ENCODE measurements at regions not wholly inside any gene's neighbourhood (a gene's known extent, or its start where the extent isn't known, plus 50 kb on each side); places are given as distances from the start of the nearest gene placed in this dataset.

GRCh38 chr11:45517171-45517770, 148.2 kb downstream of the CHST1 start:
- Histone ChIP-seq H3K9me3 (peaks cover 0 to under 1% (median 0%) of the 10 kb centered on the region in 12 donors), H3K4me1 (no peaks in the 10 kb centered on the region), H3K36me3 (no peaks in the 10 kb centered on the region), H3K27me3 (no peaks in the 10 kb centered on the region), H3K4me3 (no peak overlapping the region), H3K27ac (no peak overlapping the region)
- DNase-seq (no peak), ATAC-seq (no peak)
- TF ChIP-seq POLR2A (IDR thresholded peaks at IDR 0.05) (no peak), CTCF (IDR thresholded peaks at IDR 0.05) (no peak)
- intact Hi-C loops (cut with DNase I) = no loop called here
- WGBS, 4 donors = 92 to 96% (median 93%) methylated on average over 11 of the region's 11 CpGs

- no peak for DNase-seq
- Histone ChIP-seq H3K27me3 (no peaks in the 10 kb centered on the region), H3K27ac (no peak overlapping the region), H3K4me3 (no peak overlapping the region), H3K36me3 (no peaks in the 10 kb centered on the region), H3K4me1 (no peaks in the 10 kb centered on the region), H3K9me3 (no peaks in the 10 kb centered on the region)
- intact Hi-C loops (cut with DNase I) = no loop called here
- no peak for ATAC-seq
- TF ChIP-seq POLR2A (IDR thresholded peaks at IDR 0.05) (no peak), CTCF (IDR thresholded peaks at IDR 0.05) (no peak)
- WGBS, 4 donors = 72 to 88% (median 87%) methylated on average over 8 of the region's 8 CpGs
These were observed 151.5 kb downstream of the CHST1 start for GRCh38 chr11:45513821-45514340.

GRCh38 chr11:45512471-45513148, 152.8 kb downstream of the CHST1 start:
- no peak for TF ChIP-seq POLR2A (IDR thresholded peaks at IDR 0.05)
- no peak for TF ChIP-seq CTCF (IDR thresholded peaks at IDR 0.05)

GRCh38 chr11:45511566-45511965, 153.9 kb downstream of the CHST1 start:
- TF ChIP-seq CTCF (IDR thresholded peaks at IDR 0.05) (no peak), POLR2A (IDR thresholded peaks at IDR 0.05) (no peak)
- ATAC-seq (no peak), DNase-seq (no peak)
- Histone ChIP-seq H3K4me1 (no peaks in the 10 kb centered on the region), H3K9me3 (no peaks in the 10 kb centered on the region), H3K27me3 (no peaks in the 10 kb centered on the region), H3K36me3 (no peaks in the 10 kb centered on the region), H3K27ac (no peak overlapping the region), H3K4me3 (no peak overlapping the region)
- intact Hi-C loops (cut with DNase I) = no loop called here
- 86 to 91% (median 88%) methylated on average over 5 to 9 of the region's 9 CpGs for WGBS, 4 donors

More at GRCh38 chr11:45512471-45513148, 152.8 kb downstream of the CHST1 start:
- Histone ChIP-seq H3K4me1 (no peaks in the 10 kb centered on the region), H3K4me3 (no peak overlapping the region), H3K36me3 (no peaks in the 10 kb centered on the region), H3K27ac (no peak overlapping the region), H3K27me3 (no peaks in the 10 kb centered on the region), H3K9me3 (no peaks in the 10 kb centered on the region)
- DNase-seq (no peak), ATAC-seq (no peak)
- intact Hi-C loops (cut with DNase I) = no loop called here
- 60 to 79% (median 76%) methylated on average over 3 of the region's 3 CpGs for WGBS, 4 donors

Data from heart left ventricle (tissue), 16 donors.